MCF 10A (cell line): ENCODE measurements at regions not wholly inside any gene's neighbourhood (a gene's known extent, or its start where the extent isn't known, plus 50 kb on each side); places are given as distances from the start of the nearest gene placed in this dataset.

Experiments
- BruUV-seq: library from RNA; stranded (reverse); fragments of 400-500 nt; replicated peaks from 2 replicates; lab custom pipeline; 2021; lab: Mats Ljungman, UMichigan
- CTCF ChIA-PET: fragments of 300-600 bp; sonication (Branson Sonifier 250); formaldehyde crosslinking; extraction: SDS; loops from one replicate; lab custom pipeline; 2021; ENCODE audit warnings: antibody characterized with exemption, inconsistent platforms; lab: Yijun Ruan, JAX
- POLR2A ChIA-PET: fragments of 300-600, 350-650 bp; sonication (Branson Sonifier 250); formaldehyde crosslinking; extraction: SDS; loops from one replicate; lab custom pipeline; 2020; ENCODE audit warnings: antibody characterized with exemption, inconsistent platforms; lab: Yijun Ruan, JAX
- DNase-seq: peaks from one replicate; pipeline ENCODE4 v3.0.0-alpha.2; 2018; ENCODE audit not compliant: unreplicated experiment
- H3K27ac Mint-ChIP-seq: one replicate; pipeline ENCODE4 v1.8.0; 2022; ENCODE audit warnings: mild to moderate bottlenecking, low read depth, mixed read lengths; ENCODE audit not compliant: unreplicated experiment
- H3K27me3 Mint-ChIP-seq: one replicate; pipeline ENCODE4 v1.8.0; 2022; ENCODE audit warnings: mixed read lengths; ENCODE audit not compliant: insufficient read depth, unreplicated experiment
- H3K36me3 Mint-ChIP-seq: one replicate; pipeline ENCODE4 v1.8.0; 2022; ENCODE audit warnings: mild to moderate bottlenecking, moderate library complexity, mixed read lengths; ENCODE audit not compliant: insufficient read depth, unreplicated experiment
- H3K4me1 Mint-ChIP-seq: one replicate; pipeline ENCODE4 v1.8.0; 2022; ENCODE audit warnings: mixed read lengths; ENCODE audit not compliant: insufficient read depth, unreplicated experiment
- H3K4me3 Mint-ChIP-seq: one replicate; pipeline ENCODE4 v1.8.0; 2022; ENCODE audit warnings: mild to moderate bottlenecking, moderate library complexity, mixed read lengths; ENCODE audit not compliant: unreplicated experiment
- H3K9me3 Mint-ChIP-seq: one replicate; pipeline ENCODE4 v1.8.0; 2022; ENCODE audit warnings: mixed read lengths; ENCODE audit not compliant: unreplicated experiment
- intact Hi-C: fragments of 100-400 bp; cut with micrococcal nuclease; formaldehyde crosslinking; loops from 2 replicates; pipeline ENCODE4 v1.14.1; 2022
- TF ChIP-seq, protein P1 (sequence below): fragments of 200-600 bp; IDR thresholded peaks from one replicate; pipeline ENCODE4 v1.8.0; 2022; ENCODE audit warnings: antibody characterized with exemption, mild to moderate bottlenecking; ENCODE audit not compliant: unreplicated experiment

DNA sequence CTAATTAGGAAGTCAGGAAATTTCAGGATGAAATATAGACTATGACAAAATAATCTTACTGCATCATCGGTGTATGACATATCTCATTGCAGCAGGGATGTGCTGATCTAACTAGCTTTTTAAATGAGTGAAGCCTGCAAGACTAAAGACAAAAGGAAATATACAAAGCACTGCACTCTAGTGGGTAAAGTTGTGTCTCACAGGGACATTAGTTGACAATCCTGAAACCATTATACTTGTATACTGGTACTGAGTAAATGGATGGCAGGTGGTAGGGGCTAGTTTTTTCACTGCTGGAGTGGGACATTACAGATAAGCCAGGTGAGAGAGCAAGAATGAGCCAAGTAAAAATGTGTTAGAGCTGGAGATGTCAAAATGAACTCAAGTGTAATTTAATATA is 317.5 kb upstream of the RAB6C start:
- Mint-ChIP-seq H3K4me1 (no peaks in the 10 kb centered on the region), H3K4me3 (no peak overlapping the region), H3K36me3 (no peaks in the 10 kb centered on the region), H3K9me3 (peaks cover 14% of the 10 kb centered on the region), H3K27me3 (no peaks in the 10 kb centered on the region), H3K27ac (no peak overlapping the region)
- CTCF ChIA-PET: no interaction called here
- intact Hi-C loops: no loop called here
- DNase-seq: no peak
- TF ChIP-seq, protein P1, sequence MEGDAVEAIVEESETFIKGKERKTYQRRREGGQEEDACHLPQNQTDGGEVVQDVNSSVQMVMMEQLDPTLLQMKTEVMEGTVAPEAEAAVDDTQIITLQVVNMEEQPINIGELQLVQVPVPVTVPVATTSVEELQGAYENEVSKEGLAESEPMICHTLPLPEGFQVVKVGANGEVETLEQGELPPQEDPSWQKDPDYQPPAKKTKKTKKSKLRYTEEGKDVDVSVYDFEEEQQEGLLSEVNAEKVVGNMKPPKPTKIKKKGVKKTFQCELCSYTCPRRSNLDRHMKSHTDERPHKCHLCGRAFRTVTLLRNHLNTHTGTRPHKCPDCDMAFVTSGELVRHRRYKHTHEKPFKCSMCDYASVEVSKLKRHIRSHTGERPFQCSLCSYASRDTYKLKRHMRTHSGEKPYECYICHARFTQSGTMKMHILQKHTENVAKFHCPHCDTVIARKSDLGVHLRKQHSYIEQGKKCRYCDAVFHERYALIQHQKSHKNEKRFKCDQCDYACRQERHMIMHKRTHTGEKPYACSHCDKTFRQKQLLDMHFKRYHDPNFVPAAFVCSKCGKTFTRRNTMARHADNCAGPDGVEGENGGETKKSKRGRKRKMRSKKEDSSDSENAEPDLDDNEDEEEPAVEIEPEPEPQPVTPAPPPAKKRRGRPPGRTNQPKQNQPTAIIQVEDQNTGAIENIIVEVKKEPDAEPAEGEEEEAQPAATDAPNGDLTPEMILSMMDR: no peak
- POLR2A ChIA-PET: no interaction called here
- no TSS peak for BruUV-seq

DNA sequence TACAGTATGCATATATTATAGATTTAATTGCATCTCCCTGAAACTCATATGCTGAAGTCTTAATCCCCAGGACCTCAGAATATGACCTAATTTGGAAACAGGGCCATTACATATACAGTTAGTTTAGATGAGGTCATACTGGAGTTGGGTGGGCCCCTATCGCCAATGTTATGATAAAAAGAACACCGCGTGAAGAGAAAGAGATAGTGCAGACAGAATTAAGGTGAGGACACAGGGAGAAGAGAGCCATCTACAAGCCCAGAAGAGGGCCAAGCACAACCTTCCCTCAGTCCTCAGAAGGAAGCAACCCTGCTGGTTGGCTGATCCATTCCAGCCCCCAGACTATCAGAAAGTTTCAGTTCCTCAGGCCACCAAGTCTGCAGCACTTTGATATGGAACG is 311.9 kb upstream of the RAB6C start:
- H3K4me3 Mint-ChIP-seq: no peak overlapping the region
- H3K27me3 Mint-ChIP-seq: no peaks in the 10 kb centered on the region
- no peak overlapping the region for H3K27ac Mint-ChIP-seq
- H3K36me3 Mint-ChIP-seq: no peaks in the 10 kb centered on the region
- DNase-seq: no peak
- H3K4me1 Mint-ChIP-seq: no peaks in the 10 kb centered on the region
- BruUV-seq: no TSS peak
- H3K9me3 Mint-ChIP-seq: peaks cover 11% of the 10 kb centered on the region
- TF ChIP-seq, protein P1: no peak
- intact Hi-C loops: no loop called here
- POLR2A ChIA-PET: no interaction called here
- CTCF ChIA-PET: interaction anchor here (0.6 kb wide), 2 partner anchors 81 to 387 kb away, joined by 3 read pairs; no protein-coding TSS in a partner anchor

DNA sequence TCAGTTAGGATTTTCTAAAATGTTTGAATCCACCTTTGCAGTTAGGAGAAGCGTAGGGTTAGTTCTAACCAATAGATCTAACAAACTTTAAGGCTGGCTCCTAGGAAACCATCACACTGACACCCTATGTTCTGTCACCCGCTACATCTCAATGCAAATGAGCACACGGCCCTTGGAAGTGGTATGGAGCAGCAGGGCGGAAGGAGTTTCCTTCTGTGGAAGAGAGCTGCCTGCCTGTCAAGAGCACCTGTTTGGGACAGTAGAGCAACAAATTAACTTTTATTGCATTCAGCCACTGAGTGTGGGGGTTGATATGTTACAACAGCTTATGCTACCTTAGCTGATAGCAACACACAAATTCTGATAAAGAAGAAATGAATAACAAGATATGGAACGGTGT is 306.9 kb upstream of the RAB6C start:
- POLR2A ChIA-PET: interaction anchor here (0.6 kb wide), 1 partner anchor 16 kb away, joined by 3 read pairs; no protein-coding TSS in a partner anchor
- peaks cover 4% of the 10 kb centered on the region for H3K9me3 Mint-ChIP-seq
- no peaks in the 10 kb centered on the region for H3K36me3 Mint-ChIP-seq
- CTCF ChIA-PET: no interaction called here
- no peak for DNase-seq
- H3K27ac Mint-ChIP-seq: no peak overlapping the region
- TF ChIP-seq, protein P1: no peak
- no peaks in the 10 kb centered on the region for H3K4me1 Mint-ChIP-seq
- no TSS peak for BruUV-seq
- H3K27me3 Mint-ChIP-seq: no peaks in the 10 kb centered on the region
- intact Hi-C loops: no loop called here
- H3K4me3 Mint-ChIP-seq: no peak overlapping the region

DNA sequence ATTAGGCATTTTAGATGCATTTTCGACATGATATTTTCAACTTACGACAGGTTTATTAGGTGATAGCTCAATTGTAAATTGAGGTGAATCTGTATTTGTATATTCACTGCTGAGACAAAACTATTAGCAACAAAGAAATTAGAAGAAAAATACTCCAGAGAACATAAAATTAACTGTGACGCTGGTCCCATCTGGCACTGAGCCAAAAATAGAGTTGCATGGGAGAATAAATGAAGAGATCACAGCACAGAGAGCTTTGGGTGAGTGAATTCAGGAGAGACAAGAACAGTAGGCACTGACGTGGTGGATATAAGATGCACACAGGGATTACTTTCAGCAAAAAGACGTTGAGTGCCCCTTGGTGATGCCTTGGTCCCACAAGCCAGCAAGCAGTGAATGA is 306.2 kb upstream of the RAB6C start:
- H3K27me3 Mint-ChIP-seq: no peaks in the 10 kb centered on the region
- no peaks in the 10 kb centered on the region for H3K9me3 Mint-ChIP-seq
- no peak overlapping the region for H3K4me3 Mint-ChIP-seq
- H3K36me3 Mint-ChIP-seq: no peaks in the 10 kb centered on the region
- ChIA-PET POLR2A (no interaction called here), CTCF (interaction anchor here (0.7 kb wide), 1 partner anchor 38 kb away, joined by 3 read pairs; no protein-coding TSS in a partner anchor)
- DNase-seq: no peak
- TF ChIP-seq, protein P1: no peak
- no peak overlapping the region for H3K27ac Mint-ChIP-seq
- no TSS peak for BruUV-seq
- intact Hi-C loops: no loop called here
- no peaks in the 10 kb centered on the region for H3K4me1 Mint-ChIP-seq
